SU-DHL-6 (cell line): ENCODE measurements at regions not wholly inside any gene's neighbourhood (a gene's known extent, or its start where the extent isn't known, plus 50 kb on each side); places are given as distances from the start of the nearest gene placed in this dataset.

ENCODE experiments used
- H2AFZ ChIP-seq: fragments of 200-600 bp; sonication (generic); 2 replicates; pipeline ENCODE4 v1.6.1; 2014; ENCODE audit warnings: low read depth, mild to moderate bottlenecking, moderate library complexity, mixed read lengths, antibody characterized with exemption, low read length; ENCODE audit not compliant: severe bottlenecking
- H3F3A ChIP-seq: fragments of 200-600 bp; shearing (Covaris generic); 2 replicates; pipeline ENCODE4 v1.6.0; 2016; ENCODE audit warnings: antibody characterized with exemption, mild to moderate bottlenecking; ENCODE audit not compliant: insufficient read depth
- H3K27ac ChIP-seq: fragments of 200-600 bp; sonication (generic); 2 replicates; pipeline ENCODE4 v1.5.1; 2016; ENCODE audit warnings: low read depth, mild to moderate bottlenecking, low read length, moderate library complexity, mixed read lengths
- H3K27me3 ChIP-seq: fragments of 200-600 bp; sonication (generic), shearing (Covaris generic); 2 replicates; pipeline ENCODE4 v1.6.0; 2014; ENCODE audit warnings: mild to moderate bottlenecking, low read length
- H3K36me3 ChIP-seq: fragments of 200-600 bp; sonication (generic); 2 replicates; pipeline ENCODE4 v1.6.1; 2014; ENCODE audit warnings: mild to moderate bottlenecking, low read length, mixed read lengths
- H3K4me2 ChIP-seq: fragments of 300-600, 200-600 bp; shearing (Covaris generic), sonication (generic); 2 replicates; pipeline ENCODE4 v1.6.0; 2014; ENCODE audit warnings: low read length, low read depth, mild to moderate bottlenecking; ENCODE audit not compliant: poor library complexity, severe bottlenecking
- H3K4me3 ChIP-seq: fragments of 200-600 bp; sonication (generic); 2 replicates; pipeline ENCODE4 v1.5.1; 2014; ENCODE audit warnings: antibody characterized with exemption, low read length, mild to moderate bottlenecking, mixed read lengths; ENCODE audit not compliant: insufficient read depth, poor library complexity, severe bottlenecking
- H3K79me2 ChIP-seq: fragments of 200-600 bp; sonication (generic); 2 replicates; pipeline ENCODE4 v1.6.1; 2014; ENCODE audit warnings: mild to moderate bottlenecking, low read length, moderate library complexity; ENCODE audit not compliant: insufficient read depth
- H3K9ac ChIP-seq: fragments of 200-600 bp; sonication (generic); 2 replicates; pipeline ENCODE4 v1.7.0; 2014; ENCODE audit warnings: mild to moderate bottlenecking, low read length
- H3K9me2 ChIP-seq: fragments of 200-600 bp; sonication (generic); replicated peaks from 2 replicates; pipeline ENCODE4 v1.6.1; 2014; ENCODE audit warnings: low read length; ENCODE audit not compliant: insufficient read depth
- H3K9me3 ChIP-seq: fragments of 200-600 bp; sonication (generic); 2 replicates; pipeline ENCODE4 v1.6.1; 2014; ENCODE audit warnings: low read length, mixed read lengths; ENCODE audit not compliant: insufficient read depth
- H4K20me1 ChIP-seq: fragments of 200-600 bp; sonication (generic); 2 replicates; pipeline ENCODE4 v1.6.1; 2014; ENCODE audit warnings: low read depth, mild to moderate bottlenecking, antibody characterized with exemption, low read length, moderate library complexity, mixed read lengths
- CTCF ChIP-seq: fragments of 200-600 bp; sonication (generic); IDR thresholded peaks from one replicate; pipeline ENCODE4 v1.5.1; 2017; ENCODE audit warnings: antibody characterized with exemption, mild to moderate bottlenecking, low read length, moderate library complexity; ENCODE audit not compliant: insufficient read depth, poor library complexity, severe bottlenecking
- EZH2phosphoT487 ChIP-seq: fragments of 200-600 bp; sonication (generic), shearing (Covaris generic); conservative IDR thresholded peaks from 2 replicates; pipeline ENCODE4 v1.6.1; 2018; ENCODE audit warnings: mild to moderate bottlenecking, antibody characterized with exemption, low read length, moderate library complexity, mixed read lengths

GRCh38 chr5:57394421-57395210 lies 88.0 kb downstream of the ACTBL2 start:
- no peaks in the 10 kb centered on the region for H3K9me2 ChIP-seq

GRCh38 chr5:57386958-57387357 lies 95.7 kb downstream of the ACTBL2 start:
- Histone ChIP-seq H3K27me3 (no peaks in the 10 kb centered on the region), H3K4me2 (no peak overlapping the region), H3K9ac (no peak overlapping the region), H4K20me1 (no peaks in the 10 kb centered on the region), H3K27ac (no peak overlapping the region), H3K36me3 (no peaks in the 10 kb centered on the region), H3K9me2 (no peaks in the 10 kb centered on the region), H3K9me3 (no peaks in the 10 kb centered on the region), H3K79me2 (no peaks in the 10 kb centered on the region), H3K4me3 (no peak overlapping the region), H2AFZ (no peak overlapping the region), H3F3A (no peaks in the 10 kb centered on the region)
- no peak for TF ChIP-seq CTCF
- no peak for TF ChIP-seq EZH2phosphoT487

More at GRCh38 chr5:57394421-57395210, 88.0 kb downstream of the ACTBL2 start:
- H4K20me1 ChIP-seq = no peaks in the 10 kb centered on the region
- H3K79me2 ChIP-seq = no peaks in the 10 kb centered on the region
- H3K27ac ChIP-seq = no peak overlapping the region
- H3K36me3 ChIP-seq = no peaks in the 10 kb centered on the region
- H3F3A ChIP-seq = no peaks in the 10 kb centered on the region
- H3K4me3 ChIP-seq = no peak overlapping the region
- H3K4me2 ChIP-seq = no peak overlapping the region
- no peak overlapping the region for H3K9ac ChIP-seq
- H3K27me3 ChIP-seq = no peaks in the 10 kb centered on the region
- TF ChIP-seq EZH2phosphoT487 (no peak), CTCF (no peak)
- no peaks in the 10 kb centered on the region for H3K9me3 ChIP-seq
- H2AFZ ChIP-seq = no peak overlapping the region

- Histone ChIP-seq H2AFZ (no peak overlapping the region), H3K4me2 (no peak overlapping the region)
Observed at GRCh38 chr5:57383093-57383861, 99.3 kb downstream of the ACTBL2 start.

More at GRCh38 chr5:57383093-57383861, 99.3 kb downstream of the ACTBL2 start:
- Histone ChIP-seq H3K9me3 (no peaks in the 10 kb centered on the region), H3K79me2 (no peaks in the 10 kb centered on the region), H3K4me3 (no peak overlapping the region), H3K9me2 (no peaks in the 10 kb centered on the region), H4K20me1 (no peaks in the 10 kb centered on the region), H3K36me3 (no peaks in the 10 kb centered on the region), H3K27me3 (no peaks in the 10 kb centered on the region), H3F3A (no peaks in the 10 kb centered on the region), H3K27ac (no peak overlapping the region), H3K9ac (no peak overlapping the region)
- TF ChIP-seq EZH2phosphoT487 = no peak
- TF ChIP-seq CTCF = no peak
